ENCODE measurements at regions not wholly inside any gene's neighbourhood (a gene's known extent, or its start where the extent isn't known, plus 50 kb on each side); places are given as distances from the start of the nearest gene placed in this dataset.

- DNase-seq (ENCODE audit: low read depth in 2 of 3, low spot score in 1 of 3) = no peak
Observed at GRCh38 chr14:51307551-51307950, 67.5 kb downstream of the TMX1 start.

DNA sequence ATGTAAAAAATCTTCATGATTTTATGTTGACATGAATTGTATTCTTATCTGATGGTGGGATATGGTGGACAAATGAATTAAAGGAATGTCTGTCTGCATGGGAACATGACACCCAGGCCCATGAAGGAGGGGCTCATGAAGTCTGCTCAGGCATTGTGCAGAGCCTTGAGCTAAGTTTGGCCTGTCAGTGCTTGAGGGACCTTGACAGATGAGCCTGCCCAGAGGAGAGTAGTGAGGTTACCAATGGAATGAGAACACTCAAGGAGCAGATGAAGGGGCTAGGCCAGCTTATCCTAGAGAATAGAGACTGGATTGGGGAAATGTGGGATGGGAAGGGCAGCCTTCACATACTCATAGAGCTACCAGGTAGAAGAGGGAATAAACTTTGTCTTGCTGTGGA lies 68.8 kb downstream of the TMX1 start:
- DNase-seq (ENCODE audit: low read depth in 2 of 3, low spot score in 1 of 3) = no peak

DNA sequence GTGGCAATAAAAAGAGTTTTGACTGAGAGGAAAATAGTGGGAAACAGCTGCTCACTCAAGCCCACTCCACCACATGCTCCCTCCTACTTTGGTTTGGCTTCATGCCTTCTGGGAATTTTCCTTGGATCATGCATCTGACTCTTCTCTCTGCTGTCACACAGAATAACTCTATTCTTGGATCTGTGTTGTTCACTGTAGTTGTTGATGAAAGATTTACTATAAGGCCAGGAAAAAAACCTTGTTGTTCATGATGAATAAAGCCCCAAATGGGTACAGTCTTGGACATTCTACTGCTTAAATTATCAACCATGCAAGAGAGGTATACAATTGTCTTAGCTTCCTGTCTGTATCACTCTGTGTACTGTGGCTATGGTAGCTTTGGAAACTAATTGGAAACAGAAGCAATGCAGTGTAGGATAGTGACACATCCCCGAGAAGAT lies 70.5 kb downstream of the TMX1 start:
- DNase-seq (ENCODE audit: low read depth in 2 of 3, low spot score in 1 of 3) = no peak

- no peak for DNase-seq (ENCODE audit: low read depth in 2 of 3, low spot score in 1 of 3)
Observed at GRCh38 chr14:51314321-51315015, 74.4 kb downstream of the TMX1 start.

DNA sequence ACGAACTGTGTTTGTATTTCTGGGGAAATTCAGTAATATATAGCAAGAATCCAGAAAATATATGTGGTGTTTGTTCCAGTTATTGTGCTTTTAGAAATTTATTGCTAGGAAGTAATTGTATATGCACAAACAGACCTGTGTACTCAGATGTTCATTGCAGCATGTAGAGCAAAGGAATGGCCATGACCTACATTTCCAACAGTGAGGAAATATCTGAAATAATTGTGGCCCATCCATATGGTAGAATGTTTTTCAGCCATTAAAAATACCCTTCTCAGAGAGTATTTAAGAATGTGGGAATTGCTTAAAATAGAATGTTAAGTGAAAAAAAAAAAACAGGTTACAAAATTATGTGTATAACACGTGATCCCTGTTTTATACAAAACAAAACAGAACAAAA lies 77.3 kb downstream of the TMX1 start:
- no peak for DNase-seq (ENCODE audit: low read depth in 2 of 3, low spot score in 1 of 3)

DNA sequence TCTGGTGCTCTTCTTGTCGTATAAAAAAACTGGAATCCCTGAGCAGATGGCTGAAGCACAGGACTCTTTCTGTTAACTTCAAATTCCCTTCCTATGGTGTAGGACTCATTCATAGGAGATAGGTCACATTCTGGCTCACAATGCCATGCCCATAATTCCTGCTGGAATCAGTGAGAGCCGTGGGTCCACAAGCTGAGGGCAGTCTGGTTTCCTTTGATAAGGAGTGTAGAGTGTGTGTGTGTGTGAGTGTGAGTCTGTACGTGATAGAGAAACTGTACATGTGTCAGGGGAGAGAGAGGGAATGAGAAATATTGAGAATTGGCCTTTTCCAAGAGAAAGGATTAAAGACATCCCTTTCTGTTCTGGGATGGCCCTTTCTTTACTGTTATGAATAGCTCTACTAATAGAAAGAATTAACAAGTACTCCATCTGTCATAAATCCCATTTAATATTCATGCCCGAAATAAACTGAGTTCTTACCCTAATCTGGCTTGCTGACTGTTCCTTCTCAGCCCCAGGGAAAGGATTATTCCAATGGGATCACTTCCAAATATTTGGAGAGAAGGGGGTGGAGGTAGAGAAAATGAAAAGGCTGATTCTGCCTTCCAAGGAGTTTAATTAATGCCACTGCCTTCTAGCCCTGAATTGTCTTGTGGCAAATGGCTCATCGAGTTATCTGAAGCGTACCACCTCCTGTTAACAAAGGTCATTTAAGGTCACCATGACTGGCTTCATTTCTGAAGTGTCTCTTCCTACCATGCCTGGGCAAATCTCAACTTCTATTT lies 79.0 kb downstream of the TMX1 start:
- no peak for DNase-seq (ENCODE audit: low read depth in 2 of 3, low spot score in 1 of 3)

GRCh38 chr14:51321036-51321435 lies 81.0 kb downstream of the TMX1 start:
- no peak for DNase-seq (ENCODE audit: low read depth in 2 of 3, low spot score in 1 of 3)

GRCh38 chr14:51323492-51323891 lies 83.4 kb downstream of the TMX1 start:
- no peak for DNase-seq (ENCODE audit: low read depth in 2 of 3, low spot score in 1 of 3)

GRCh38 chr14:51327376-51327775 lies 87.3 kb downstream of the TMX1 start:
- no peak for DNase-seq (ENCODE audit: low read depth in 2 of 3, low spot score in 1 of 3)

DNA sequence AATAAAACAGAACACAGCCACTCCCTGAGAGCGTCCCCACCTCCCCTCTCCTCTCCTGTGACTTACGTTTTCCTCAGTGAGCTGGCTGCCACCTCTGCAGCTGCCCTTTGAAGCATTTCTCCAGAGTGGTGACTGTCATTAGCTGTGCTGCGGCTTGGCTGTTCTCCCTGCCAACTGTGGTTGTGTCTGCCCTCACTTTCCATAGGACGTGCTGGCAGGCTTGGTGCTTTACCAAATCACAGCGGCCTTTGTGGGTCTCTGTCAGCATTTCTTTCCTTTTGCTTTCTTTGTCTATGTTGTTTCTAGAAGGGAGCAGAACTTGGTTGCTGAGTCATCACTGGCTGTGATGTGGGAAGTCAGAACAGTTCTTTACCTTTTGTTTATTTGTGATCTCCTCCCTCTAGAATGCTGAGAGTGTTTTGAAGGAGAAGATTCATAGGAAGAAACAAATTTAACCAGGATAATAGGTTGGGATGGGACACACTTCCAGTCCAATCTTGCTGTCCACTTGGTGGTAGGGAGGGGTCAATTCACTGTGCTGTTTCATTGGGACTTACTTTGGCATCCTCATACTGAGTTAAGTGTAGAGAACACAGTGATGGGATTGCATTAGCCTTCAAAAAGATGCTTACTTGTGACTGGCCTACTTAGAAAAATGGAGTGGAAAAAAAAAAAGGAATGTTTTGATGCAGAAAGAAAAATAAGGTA lies 88.2 kb downstream of the TMX1 start:
- DNase-seq (ENCODE audit: low read depth in 2 of 3, low spot score in 1 of 3) = peak in 2 of 3 donors; percentile 13 to 68

GRCh38 chr14:51328772-51329353 lies 88.8 kb downstream of the TMX1 start:
- no peak for DNase-seq (ENCODE audit: low read depth in 2 of 3, low spot score in 1 of 3)

GRCh38 chr14:51331486-51332367 lies 91.7 kb downstream of the TMX1 start:
- DNase-seq (ENCODE audit: low read depth in 2 of 3, low spot score in 1 of 3) = no peak

- no peak for DNase-seq (ENCODE audit: low read depth in 2 of 3, low spot score in 1 of 3)
Observed at GRCh38 chr14:51333299-51333698, 93.3 kb downstream of the TMX1 start.

GRCh38 chr14:51333901-51334521 lies 94.0 kb downstream of the TMX1 start:
- no peak for DNase-seq (ENCODE audit: low read depth in 2 of 3, low spot score in 1 of 3)

DNA sequence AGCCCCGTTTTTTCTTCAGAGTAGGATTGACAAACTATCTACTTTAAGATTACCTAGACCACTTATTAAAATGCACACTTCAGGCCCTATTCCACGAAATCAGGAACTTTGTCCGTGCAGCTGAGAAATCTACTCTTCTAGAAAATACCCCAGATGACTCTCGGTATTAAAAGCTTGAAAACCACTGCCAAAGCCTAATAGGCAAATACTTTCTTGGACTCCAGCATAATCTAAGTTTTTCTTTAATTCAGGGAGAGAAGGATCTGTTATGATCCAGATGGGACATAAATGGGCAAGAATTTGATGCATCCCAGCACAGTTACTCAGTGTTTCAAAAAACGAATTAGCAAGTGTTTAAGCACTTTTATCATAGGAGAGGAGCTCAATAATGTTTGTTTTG lies 94.5 kb downstream of the TMX1 start:
- DNase-seq (ENCODE audit: low read depth in 2 of 3, low spot score in 1 of 3) = no peak

DNA sequence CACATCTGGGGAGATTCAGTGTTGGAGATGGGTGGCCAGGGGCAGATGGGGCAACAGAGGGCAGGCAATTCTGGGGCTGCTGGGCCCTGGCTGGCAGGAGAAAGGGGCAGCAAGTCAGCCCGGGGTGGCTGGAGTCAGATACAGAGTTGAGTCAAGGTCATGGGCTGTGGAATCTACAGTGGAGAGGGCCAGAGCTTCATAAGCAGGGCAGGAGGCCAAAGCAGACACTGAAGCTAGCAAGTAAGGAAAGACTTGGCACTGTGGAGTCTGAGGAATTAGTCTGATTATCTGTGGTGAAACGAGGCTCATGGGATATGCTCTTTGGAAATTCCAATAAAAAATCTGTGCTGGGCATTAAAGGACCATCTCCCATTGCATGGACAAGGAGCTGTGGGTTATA lies 95.5 kb downstream of the TMX1 start:
- no peak for DNase-seq (ENCODE audit: low read depth in 2 of 3, low spot score in 1 of 3)

- DNase-seq (ENCODE audit: low read depth in 2 of 3, low spot score in 1 of 3) = no peak
Observed at GRCh38 chr14:51335961-51336723, 96.1 kb downstream of the TMX1 start.

DNA sequence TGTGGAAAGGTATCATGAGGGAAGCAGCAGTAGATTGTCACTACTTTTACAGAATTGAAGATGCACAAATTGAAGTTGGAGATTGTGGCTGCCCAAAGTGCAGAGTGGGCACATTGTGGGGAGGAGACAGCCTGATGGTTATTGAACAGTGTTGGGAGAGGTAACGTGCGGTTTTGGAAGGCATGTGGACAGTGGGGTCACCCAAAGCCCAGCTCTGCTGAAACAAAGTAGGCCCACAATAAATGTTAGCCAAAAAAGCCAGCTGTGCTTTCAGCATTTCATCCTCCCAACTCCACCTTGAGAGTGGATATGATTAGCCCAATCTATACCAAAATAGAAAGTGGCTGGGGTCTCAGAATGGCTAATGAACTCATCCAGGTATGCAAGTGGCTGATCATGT lies 96.7 kb downstream of the TMX1 start:
- DNase-seq (ENCODE audit: low read depth in 2 of 3, low spot score in 1 of 3) = no peak

GRCh38 chr14:51337520-51337919 lies 97.5 kb downstream of the TMX1 start:
- DNase-seq (ENCODE audit: low read depth in 2 of 3, low spot score in 1 of 3) = no peak

DNA sequence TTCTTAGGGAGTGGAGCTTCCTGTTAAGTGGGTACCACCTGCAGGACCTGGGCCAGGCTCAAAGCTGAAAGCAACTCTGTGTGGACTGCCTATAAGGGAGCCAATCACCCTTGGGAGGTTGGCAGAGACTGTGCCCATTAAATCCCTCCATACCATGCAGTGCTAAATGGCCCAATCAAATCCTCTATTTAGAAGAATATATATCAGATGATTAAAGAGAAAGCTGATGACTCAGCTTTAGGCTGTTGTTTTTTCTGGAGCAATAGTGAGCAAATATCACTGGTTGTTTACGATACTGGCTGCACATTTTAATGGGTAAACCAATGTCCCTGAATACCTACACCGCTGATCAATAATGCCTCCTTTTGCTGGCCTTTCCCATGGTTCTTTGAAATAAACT lies 101.3 kb downstream of the TMX1 start:
- no peak for DNase-seq (ENCODE audit: low read depth in 2 of 3, low spot score in 1 of 3)

Measured in stimulated activated CD4-positive, alpha-beta T cell treated with anti-CD3 and anti-CD28 coated beads, Interleukin-12 subunit alpha, Interleukin-12 subunit beta, amount 100 ng/mL, for 48 hours (primary cell).